ENCODE measurements at regions not wholly inside any gene's neighbourhood (a gene's known extent, or its start where the extent isn't known, plus 50 kb on each side); places are given as distances from the start of the nearest gene placed in this dataset.

- no peak for TF ChIP-seq SUZ12 (IDR thresholded peaks at IDR 0.05; ENCODE audit: unreplicated experiment)
- TF ChIP-seq SUPT20H (IDR thresholded peaks at IDR 0.05; ENCODE audit: borderline replicate concordance, control insufficient read depth, low read depth, low read length), result no peak
- no peak for TF ChIP-seq RB1 (IDR thresholded peaks at IDR 0.05; ENCODE audit: borderline replicate concordance)
Measured at GRCh38 chr13:84641491-84641890, 759.2 kb upstream of the SLITRK1 start (continued).

GRCh38 chr13:84640691-84641090 lies 758.4 kb upstream of the SLITRK1 start:
- CTCF ChIA-PET, result no interaction called here
- no peaks in the 10 kb centered on the region for H3K36me3 ChIP-seq (ENCODE audit: control insufficient read depth in 2 of 2, insufficient read depth in 2 of 2, low read length in 1 of 2)
- H3K4me3 ChIP-seq, result no peak overlapping the region
- H3K9ac ChIP-seq (ENCODE audit: control insufficient read depth, insufficient read depth, low read length), result no peak overlapping the region
- intact Hi-C loops (cut with micrococcal nuclease; ENCODE audit: unreplicated experiment) (no loop called here), in situ Hi-C loops (cut with MboI) (no loop called here)
- 0% methylated on average over 1 of the region's 1 CpG for WGBS (ENCODE audit: insufficient coverage, insufficient replicate concordance, low lambda C conversion rate, missing lambda C conversion rate)
- no peak overlapping the region for H3K27ac ChIP-seq (ENCODE audit: control insufficient read depth, insufficient read depth)
- SMC1A ChIA-PET (ENCODE audit: uncharacterized antibody, unreplicated experiment), result no interaction called here
- H4K20me1 ChIP-seq (ENCODE audit: control insufficient read depth, insufficient read depth), result no peaks in the 10 kb centered on the region
- no peak overlapping the region for H2AFZ ChIP-seq (ENCODE audit: control insufficient read depth, low read depth, low read length)
- no peaks in the 10 kb centered on the region for H3K9me3 ChIP-seq (replicated peaks; ENCODE audit: control insufficient read depth, insufficient read depth, low read length)
- no peak for DNase-seq (ENCODE audit: low read depth, low spot score)
- no TSS peak for BruUV-seq (replicated peaks)
- RAD21 ChIA-PET (ENCODE audit: unreplicated experiment), result no interaction called here
- no peaks in the 10 kb centered on the region for H3K27me3 ChIP-seq (replicated peaks in 1 of 2; ENCODE audit: control insufficient read depth in 2 of 2, insufficient read depth in 2 of 2, low read length in 1 of 2)
- no peak for FAIRE-seq
- no peaks in the 10 kb centered on the region for H3K4me1 ChIP-seq (ENCODE audit: control insufficient read depth, insufficient read depth, low read length)
- POLR2A ChIA-PET, result no interaction called here
- no peaks in the 10 kb centered on the region for H3K79me2 ChIP-seq (ENCODE audit: control insufficient read depth, insufficient read depth, low read length)
- no peak for ATAC-seq
- H3K4me2 ChIP-seq (ENCODE audit: control insufficient read depth, insufficient read depth), result no peak overlapping the region
- TF ChIP-seq NBN (IDR thresholded peaks at IDR 0.05), result no peak
- no peak for TF ChIP-seq IKZF1 (conservative IDR thresholded peaks at IDR 0.05)
- TF ChIP-seq KAT2A (conservative IDR thresholded peaks at IDR 0.05; ENCODE audit: control insufficient read depth, low read depth, low read length), result no peak
- TF ChIP-seq YBX1 (IDR thresholded peaks at IDR 0.05), result no peak
- no peak for TF ChIP-seq MTA2 (IDR thresholded peaks at IDR 0.05; ENCODE audit: low read depth)
- no peak for TF ChIP-seq KDM1A (IDR thresholded peaks at IDR 0.05; ENCODE audit: borderline replicate concordance)
- no peak for TF ChIP-seq FOXK2 (IDR thresholded peaks at IDR 0.05)
- TF ChIP-seq NRF1 (conservative IDR thresholded peaks at IDR 0.05; ENCODE audit: low read depth, low read length), result no peak
- TF ChIP-seq TCF3 (IDR thresholded peaks at IDR 0.05; ENCODE audit: borderline replicate concordance, insufficient read depth, low read depth, low read length), result no peak
- no peak for TF ChIP-seq ZNF384 (IDR thresholded peaks at IDR 0.05; ENCODE audit: borderline replicate concordance, low read depth, low read length)
- TF ChIP-seq ZNF274 (IDR thresholded peaks at IDR 0.05; ENCODE audit: insufficient read depth, insufficient read length), result no peak
- no peak for TF ChIP-seq IKZF2 (IDR thresholded peaks at IDR 0.05)
- TF ChIP-seq MLLT1 (IDR thresholded peaks at IDR 0.05), result no peak
- TF ChIP-seq ZNF687 (IDR thresholded peaks at IDR 0.05), result no peak
- no peak for TF ChIP-seq KLF5 (IDR thresholded peaks at IDR 0.05; ENCODE audit: partially characterized antibody)
- no peak for TF ChIP-seq EZH2 (IDR thresholded peaks at IDR 0.05; ENCODE audit: borderline replicate concordance, control insufficient read depth, low read depth, low read length)
- TF ChIP-seq RFX5 (IDR thresholded peaks at IDR 0.05; ENCODE audit: low read depth, low read length), result no peak
- no peak for TF ChIP-seq MEF2B (IDR thresholded peaks at IDR 0.05; ENCODE audit: partially characterized antibody, poor library complexity, severe bottlenecking)
